T1000 (cell line): ENCODE measurements at regions not wholly inside any gene's neighbourhood (a gene's known extent, or its start where the extent isn't known, plus 50 kb on each side); places are given as distances from the start of the nearest gene placed in this dataset.
"Not testable (repeated sequence)": the region's sequence is repeated elsewhere in the genome, so short reads cannot be mapped to it uniquely, and the experiment has no call there.

Experiments used
- DNase-seq: peaks from one replicate; lab custom pipeline; 2025; ENCODE audit warnings: mixed read lengths; lab: John Stamatoyannopoulos, UW

- no peak for DNase-seq
Measured at GRCh38 chr4:164095313-164096110, 601.0 kb downstream of the TMA16 start.

- DNase-seq = no peak
Measured at GRCh38 chr4:164096766-164097518, 602.5 kb downstream of the TMA16 start.

- not testable (repeated sequence) for DNase-seq
Measured at GRCh38 chr4:164100741-164101365, 606.4 kb downstream of the TMA16 start.

- no peak for DNase-seq
Measured at GRCh38 chr4:164108971-164109370, 614.5 kb downstream of the TMA16 start.

- no peak for DNase-seq
Measured at GRCh38 chr4:164109503-164109902, 615.0 kb downstream of the TMA16 start.

- no peak for DNase-seq
Measured at GRCh38 chr4:164115236-164115635, 620.7 kb downstream of the TMA16 start.

- no peak for DNase-seq
Measured at GRCh38 chr4:164116286-164116685, 621.8 kb downstream of the TMA16 start.

GRCh38 chr4:164134388-164134787 is 619.5 kb upstream of the SMIM31 start:
- DNase-seq = no peak

- DNase-seq = no peak
Measured at GRCh38 chr4:164136180-164136616, 617.7 kb upstream of the SMIM31 start.

- DNase-seq = no peak
Measured at GRCh38 chr4:164138521-164138920, 615.4 kb upstream of the SMIM31 start.

GRCh38 chr4:164139291-164139690 is 614.6 kb upstream of the SMIM31 start:
- DNase-seq = no peak

GRCh38 chr4:164141755-164142375 is 612.1 kb upstream of the SMIM31 start:
- DNase-seq = not testable (repeated sequence)

GRCh38 chr4:164154416-164154815 is 599.5 kb upstream of the SMIM31 start:
- DNase-seq = no peak

- no peak for DNase-seq
Measured at GRCh38 chr4:164169591-164169990, 584.3 kb upstream of the SMIM31 start.

GRCh38 chr4:164177153-164177552 is 576.8 kb upstream of the SMIM31 start:
- DNase-seq = no peak

GRCh38 chr4:164177753-164178152 is 576.2 kb upstream of the SMIM31 start:
- DNase-seq = no peak

GRCh38 chr4:164188236-164188635 is 565.7 kb upstream of the SMIM31 start:
- DNase-seq = no peak

GRCh38 chr4:164192844-164193243 is 561.1 kb upstream of the SMIM31 start:
- DNase-seq = no peak

- DNase-seq = no peak
Measured at GRCh38 chr4:164193676-164194075, 560.3 kb upstream of the SMIM31 start.

- DNase-seq = no peak
Measured at GRCh38 chr4:164197556-164197955, 556.4 kb upstream of the SMIM31 start.

- no peak for DNase-seq
Measured at GRCh38 chr4:164203476-164203875, 550.5 kb upstream of the SMIM31 start.

GRCh38 chr4:164204434-164204833 is 549.5 kb upstream of the SMIM31 start:
- DNase-seq = no peak
